CD4-positive, alpha-beta T cell treated with Interleukin-15 for 1 hour (primary cell): ENCODE measurements at regions not wholly inside any gene's neighbourhood (a gene's known extent, or its start where the extent isn't known, plus 50 kb on each side); places are given as distances from the start of the nearest gene placed in this dataset.
"Not testable (repeated sequence)": the region's sequence is repeated elsewhere in the genome, so short reads cannot be mapped to it uniquely, and the experiment has no call there.

Experiments used
- DNase-seq: peaks from one replicate; pipeline ENCODE4 v3.0.0-alpha.2; 2020

GRCh38 chr2:163046615-163047014, 208.0 kb upstream of the KCNH7 start:
- DNase-seq, result no peak

- no peak for DNase-seq
Observed at GRCh38 chr2:163045830-163046229, 207.3 kb upstream of the KCNH7 start.

- no peak for DNase-seq
Observed at GRCh38 chr2:163044114-163044513, 205.5 kb upstream of the KCNH7 start.

GRCh38 chr2:163043201-163043600, 204.6 kb upstream of the KCNH7 start:
- DNase-seq, result no peak

GRCh38 chr2:163039266-163039665, 200.7 kb upstream of the KCNH7 start:
- DNase-seq, result no peak

- DNase-seq, result no peak
Observed at GRCh38 chr2:163028807-163029206, 190.2 kb upstream of the KCNH7 start.

- DNase-seq, result peak; percentile 15
Observed at GRCh38 chr2:163026136-163026775, 187.7 kb upstream of the KCNH7 start.

GRCh38 chr2:163016882-163017281, 178.3 kb upstream of the KCNH7 start:
- not testable (repeated sequence) for DNase-seq

GRCh38 chr2:163011000-163011399, 172.4 kb upstream of the KCNH7 start:
- DNase-seq, result no peak

GRCh38 chr2:163008642-163009041, 170.1 kb upstream of the KCNH7 start:
- no peak for DNase-seq

GRCh38 chr2:162994718-162995117, 156.2 kb upstream of the KCNH7 start:
- DNase-seq, result no peak

- DNase-seq, result no peak
Observed at GRCh38 chr2:162992828-162993227, 154.3 kb upstream of the KCNH7 start.

- DNase-seq, result no peak
Observed at GRCh38 chr2:162989507-162989906, 150.9 kb upstream of the KCNH7 start.

GRCh38 chr2:162974771-162975170, 136.2 kb upstream of the KCNH7 start:
- DNase-seq, result no peak

- no peak for DNase-seq
Observed at GRCh38 chr2:162972383-162972782, 133.8 kb upstream of the KCNH7 start.

- no peak for DNase-seq
Observed at GRCh38 chr2:162968306-162968705, 129.7 kb upstream of the KCNH7 start.

GRCh38 chr2:162967811-162968210, 129.2 kb upstream of the KCNH7 start:
- no peak for DNase-seq

- no peak for DNase-seq
Observed at GRCh38 chr2:162967147-162967546, 128.6 kb upstream of the KCNH7 start.

GRCh38 chr2:162965191-162965590, 126.6 kb upstream of the KCNH7 start:
- DNase-seq, result no peak

GRCh38 chr2:162964513-162964912, 125.9 kb upstream of the KCNH7 start:
- DNase-seq, result no peak

GRCh38 chr2:162963156-162963555, 124.6 kb upstream of the KCNH7 start:
- no peak for DNase-seq

- no peak for DNase-seq
Observed at GRCh38 chr2:162945785-162946184, 107.2 kb upstream of the KCNH7 start.

GRCh38 chr2:162938387-162938786, 99.8 kb upstream of the KCNH7 start:
- DNase-seq, result no peak

GRCh38 chr2:162934191-162934590, 95.6 kb upstream of the KCNH7 start:
- no peak for DNase-seq

- DNase-seq, result no peak
Observed at GRCh38 chr2:162932416-162932815, 93.8 kb upstream of the KCNH7 start.

GRCh38 chr2:162929571-162929970, 91.0 kb upstream of the KCNH7 start:
- DNase-seq, result no peak
